ENCODE measurements at regions not wholly inside any gene's neighbourhood (a gene's known extent, or its start where the extent isn't known, plus 50 kb on each side); places are given as distances from the start of the nearest gene placed in this dataset.

- Histone ChIP-seq H3K36me3 (ENCODE audit: control insufficient read depth in 2 of 2, insufficient read depth in 1 of 2, low read length in 2 of 2) (no peaks in the 10 kb centered on the region), H3K4me1 (ENCODE audit: control insufficient read depth, insufficient read depth, low read length) (no peaks in the 10 kb centered on the region), H3K4me3 (ENCODE audit: low read depth, low read length) (no peak overlapping the region), H3K27ac (ENCODE audit: extremely low read depth, low read depth, low read length) (no peak overlapping the region), H3K9me3 (ENCODE audit: control insufficient read depth, insufficient read depth, low read depth, low read length) (no peaks in the 10 kb centered on the region)
- ChIA-PET CTCF (no interaction called here), POLR2A (no interaction called here)
- TF ChIP-seq FEZF1 (tag by site-specific recombination; IDR thresholded peaks at IDR 0.05), result no peak
- no peak for TF ChIP-seq ZNF623 (tag by site-specific recombination; IDR thresholded peaks at IDR 0.05)
- no peak for TF ChIP-seq PBX3 (CRISPR knock-in tag; IDR thresholded peaks at IDR 0.05)
- no peak for TF ChIP-seq ZNF426 (tag by site-specific recombination; IDR thresholded peaks at IDR 0.05)
- no peak for TF ChIP-seq ZFP41 (tag by site-specific recombination; IDR thresholded peaks at IDR 0.05; ENCODE audit: borderline replicate concordance)
Observed at GRCh38 chrX:65838674-65839073, 171.2 kb downstream of the MSN start.

GRCh38 chrX:65837875-65838549 lies 170.6 kb downstream of the MSN start:
- H3K36me3 ChIP-seq (ENCODE audit: control insufficient read depth in 2 of 2, insufficient read depth in 1 of 2, low read length in 2 of 2), result no peaks in the 10 kb centered on the region
- H3K9me3 ChIP-seq (ENCODE audit: control insufficient read depth, insufficient read depth, low read depth, low read length), result no peaks in the 10 kb centered on the region
- no peaks in the 10 kb centered on the region for H3K4me1 ChIP-seq (ENCODE audit: control insufficient read depth, insufficient read depth, low read length)
- TF ChIP-seq ZNF155 (tag by site-specific recombination; IDR thresholded peaks at IDR 0.05) (no peak), ZBTB26 (tag by site-specific recombination; optimal IDR thresholded peaks at IDR 0.05) (no peak), ZNF169 (tag by site-specific recombination; IDR thresholded peaks at IDR 0.05) (no peak), MYNN (tag by site-specific recombination; IDR thresholded peaks at IDR 0.05; ENCODE audit: borderline replicate concordance) (no peak), ZNF112 (tag by site-specific recombination; IDR thresholded peaks at IDR 0.05) (no peak), PRDM10 (tag by site-specific recombination; IDR thresholded peaks at IDR 0.05) (no peak), ZNF302 (tag by site-specific recombination; IDR thresholded peaks at IDR 0.05; ENCODE audit: low read depth) (no peak), BCL6B (tag by site-specific recombination; IDR thresholded peaks at IDR 0.05) (no peak), ZNF510 (tag by site-specific recombination; IDR thresholded peaks at IDR 0.05; ENCODE audit: insufficient replicate concordance) (no peak), SP3 (tag by site-specific recombination; IDR thresholded peaks at IDR 0.05) (no peak), WT1 (tag by site-specific recombination; IDR thresholded peaks at IDR 0.05) (no peak), SETDB1 (IDR thresholded peaks at IDR 0.05; ENCODE audit: insufficient read length, low read length) (no peak), BCL11A (tag by site-specific recombination; IDR thresholded peaks at IDR 0.05; ENCODE audit: low read depth) (no peak), ZNF214 (tag by site-specific recombination; IDR thresholded peaks at IDR 0.05; ENCODE audit: borderline replicate concordance) (no peak)
- H3K27ac ChIP-seq (ENCODE audit: extremely low read depth, low read depth, low read length), result no peak overlapping the region
- no peak overlapping the region for H3K4me3 ChIP-seq (ENCODE audit: low read depth, low read length)
- CTCF ChIA-PET, result no interaction called here
- POLR2A ChIA-PET, result no interaction called here
